ENCODE measurements at regions not wholly inside any gene's neighbourhood (a gene's known extent, or its start where the extent isn't known, plus 50 kb on each side); places are given as distances from the start of the nearest gene placed in this dataset.
"Not testable (repeated sequence)": the region's sequence is repeated elsewhere in the genome, so short reads cannot be mapped to it uniquely, and the experiment has no call there.

- H3K9me3 ChIP-seq = no peaks in the 10 kb centered on the region
- H3K4me3 ChIP-seq = no peak overlapping the region
- no peaks in the 10 kb centered on the region for H3K36me3 ChIP-seq
- H3K27ac ChIP-seq = no peak overlapping the region
- TF ChIP-seq POLR2AphosphoS5 (IDR thresholded peaks at IDR 0.05) (no peak), EP300 (IDR thresholded peaks at IDR 0.05) (no peak), POLR2A (IDR thresholded peaks at IDR 0.05) (no peak)
- TF ChIP-seq, protein P1, sequence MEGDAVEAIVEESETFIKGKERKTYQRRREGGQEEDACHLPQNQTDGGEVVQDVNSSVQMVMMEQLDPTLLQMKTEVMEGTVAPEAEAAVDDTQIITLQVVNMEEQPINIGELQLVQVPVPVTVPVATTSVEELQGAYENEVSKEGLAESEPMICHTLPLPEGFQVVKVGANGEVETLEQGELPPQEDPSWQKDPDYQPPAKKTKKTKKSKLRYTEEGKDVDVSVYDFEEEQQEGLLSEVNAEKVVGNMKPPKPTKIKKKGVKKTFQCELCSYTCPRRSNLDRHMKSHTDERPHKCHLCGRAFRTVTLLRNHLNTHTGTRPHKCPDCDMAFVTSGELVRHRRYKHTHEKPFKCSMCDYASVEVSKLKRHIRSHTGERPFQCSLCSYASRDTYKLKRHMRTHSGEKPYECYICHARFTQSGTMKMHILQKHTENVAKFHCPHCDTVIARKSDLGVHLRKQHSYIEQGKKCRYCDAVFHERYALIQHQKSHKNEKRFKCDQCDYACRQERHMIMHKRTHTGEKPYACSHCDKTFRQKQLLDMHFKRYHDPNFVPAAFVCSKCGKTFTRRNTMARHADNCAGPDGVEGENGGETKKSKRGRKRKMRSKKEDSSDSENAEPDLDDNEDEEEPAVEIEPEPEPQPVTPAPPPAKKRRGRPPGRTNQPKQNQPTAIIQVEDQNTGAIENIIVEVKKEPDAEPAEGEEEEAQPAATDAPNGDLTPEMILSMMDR (IDR thresholded peaks at IDR 0.05) = no peak
- H3K4me1 ChIP-seq = no peaks in the 10 kb centered on the region
- H3K27me3 ChIP-seq = no peaks in the 10 kb centered on the region
- no peak for DNase-seq (ENCODE audit: low spot score in 2 of 2)
These were observed 775.5 kb upstream of the CTNND2 start for GRCh38 chr5:12679731-12680130.

- Histone ChIP-seq H3K27me3 (no peaks in the 10 kb centered on the region), H3K9me3 (no peaks in the 10 kb centered on the region), H3K4me1 (no peaks in the 10 kb centered on the region), H3K27ac (no peak overlapping the region), H3K4me3 (no peak overlapping the region), H3K36me3 (no peaks in the 10 kb centered on the region)
- WGBS = 93% methylated on average over 6 of the region's 6 CpGs
- TF ChIP-seq POLR2AphosphoS5 (IDR thresholded peaks at IDR 0.05) (no peak), EP300 (IDR thresholded peaks at IDR 0.05) (no peak), POLR2A (IDR thresholded peaks at IDR 0.05) (no peak)
- TF ChIP-seq, protein P1 (IDR thresholded peaks at IDR 0.05) = no peak
- no peak for DNase-seq (ENCODE audit: low spot score in 2 of 2)
These were observed 771.7 kb upstream of the CTNND2 start for GRCh38 chr5:12675959-12676358.

DNA sequence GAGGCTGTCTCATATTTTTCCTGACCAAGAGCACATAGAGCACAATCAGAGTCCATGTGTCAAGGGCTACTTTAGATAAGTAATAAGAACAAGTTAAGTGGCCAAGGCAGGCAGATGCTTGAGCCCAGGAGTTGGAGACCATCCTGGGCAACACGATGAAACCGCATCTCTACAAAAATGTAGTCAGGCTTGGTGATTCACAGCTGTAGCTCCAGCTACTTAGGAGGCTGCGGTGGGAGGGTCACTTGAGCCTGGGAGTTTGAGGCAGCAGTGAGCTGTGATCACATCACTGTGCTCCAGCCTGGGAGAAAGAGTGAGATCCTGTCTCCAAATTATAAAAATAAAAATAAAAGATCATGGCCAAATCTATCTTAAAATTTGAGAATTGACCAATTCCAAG is 767.9 kb upstream of the CTNND2 start:
- WGBS = 90% methylated on average over 3 of the region's 3 CpGs
- Histone ChIP-seq H3K4me1 (no peaks in the 10 kb centered on the region), H3K36me3 (no peaks in the 10 kb centered on the region), H3K27me3 (no peaks in the 10 kb centered on the region), H3K4me3 (no peak overlapping the region), H3K27ac (no peak overlapping the region), H3K9me3 (no peaks in the 10 kb centered on the region)
- TF ChIP-seq, protein P1 (IDR thresholded peaks at IDR 0.05) = no peak
- TF ChIP-seq POLR2AphosphoS5 (IDR thresholded peaks at IDR 0.05) = no peak
- TF ChIP-seq POLR2A (IDR thresholded peaks at IDR 0.05) = no peak
- no peak for TF ChIP-seq EP300 (IDR thresholded peaks at IDR 0.05)
- DNase-seq (ENCODE audit: low spot score in 2 of 2) = no peak

DNA sequence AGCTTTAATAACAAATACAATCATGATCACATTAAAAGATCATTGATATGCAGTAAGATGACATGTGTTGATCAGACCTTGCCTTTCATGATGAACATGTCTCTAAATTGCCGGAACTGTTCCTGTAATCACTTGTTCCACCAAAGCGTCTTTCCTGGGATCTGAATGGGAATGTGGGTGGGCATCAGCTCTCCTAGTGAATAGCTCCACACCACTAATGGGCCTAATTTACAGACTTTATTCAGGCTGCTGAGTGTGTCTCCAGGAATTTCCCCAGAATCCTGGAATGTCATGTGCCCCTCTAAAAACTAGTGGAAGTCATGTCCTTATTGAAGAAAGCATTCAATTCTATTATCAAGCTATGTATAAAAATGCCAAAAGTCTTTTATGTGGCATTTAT is 765.1 kb upstream of the CTNND2 start:
- no peak overlapping the region for H3K4me3 ChIP-seq
- WGBS = 97% methylated on average over 2 of the region's 2 CpGs
- no peak for TF ChIP-seq POLR2A (IDR thresholded peaks at IDR 0.05)
- TF ChIP-seq, protein P1 (IDR thresholded peaks at IDR 0.05) = no peak
- no peak for TF ChIP-seq EP300 (IDR thresholded peaks at IDR 0.05)
- TF ChIP-seq POLR2AphosphoS5 (IDR thresholded peaks at IDR 0.05) = no peak
- no peaks in the 10 kb centered on the region for H3K9me3 ChIP-seq
- no peak for DNase-seq (ENCODE audit: low spot score in 2 of 2)
- H3K27me3 ChIP-seq = no peaks in the 10 kb centered on the region
- H3K4me1 ChIP-seq = no peaks in the 10 kb centered on the region
- H3K36me3 ChIP-seq = no peaks in the 10 kb centered on the region
- H3K27ac ChIP-seq = no peak overlapping the region

- H3K4me3 ChIP-seq = no peak overlapping the region
- H3K4me1 ChIP-seq = no peaks in the 10 kb centered on the region
- TF ChIP-seq POLR2AphosphoS5 (IDR thresholded peaks at IDR 0.05) = no peak
- no peak for TF ChIP-seq EP300 (IDR thresholded peaks at IDR 0.05)
- TF ChIP-seq, protein P1 (IDR thresholded peaks at IDR 0.05) = no peak
- no peak for TF ChIP-seq POLR2A (IDR thresholded peaks at IDR 0.05)
- no peaks in the 10 kb centered on the region for H3K9me3 ChIP-seq
- no peak for DNase-seq (ENCODE audit: low spot score in 2 of 2)
- no peak overlapping the region for H3K27ac ChIP-seq
- H3K27me3 ChIP-seq = no peaks in the 10 kb centered on the region
- no peaks in the 10 kb centered on the region for H3K36me3 ChIP-seq
- WGBS = 80% methylated on average over 4 of the region's 4 CpGs
These were observed 764.3 kb upstream of the CTNND2 start for GRCh38 chr5:12668564-12668963.

GRCh38 chr5:12667818-12668217 is 763.6 kb upstream of the CTNND2 start:
- DNase-seq (ENCODE audit: low spot score in 2 of 2); H3K4me1 ChIP-seq; H3K36me3 ChIP-seq; H3K27ac ChIP-seq; H3K9me3 ChIP-seq; H3K27me3 ChIP-seq; H3K4me3 ChIP-seq: not testable (repeated sequence)
- WGBS = 91% methylated on average over 12 of the region's 12 CpGs

- not testable (repeated sequence) for DNase-seq (ENCODE audit: low spot score in 2 of 2); H3K4me1 ChIP-seq; H3K27me3 ChIP-seq; H3K9me3 ChIP-seq; H3K27ac ChIP-seq; H3K36me3 ChIP-seq; H3K4me3 ChIP-seq
- 93% methylated on average over 8 of the region's 13 CpGs for WGBS
These were observed 761.5 kb upstream of the CTNND2 start for GRCh38 chr5:12665772-12666171.
